Ishikawa (cell line): ENCODE measurements at regions not wholly inside any gene's neighbourhood (a gene's known extent, or its start where the extent isn't known, plus 50 kb on each side); places are given as distances from the start of the nearest gene placed in this dataset.
A peak's percentile ranks its signal among the peaks of the same experiment; 100 is the strongest.

Experiments
- CEBPB ChIP-seq: IDR thresholded peaks from 2 replicates; pipeline ENCODE4 v1.6.1; 2012
- CREB1 ChIP-seq: IDR thresholded peaks from 2 replicates; pipeline ENCODE4 v1.6.1; 2012; ENCODE audit warnings: low read depth
- EGR1 ChIP-seq: IDR thresholded peaks from 2 replicates; pipeline ENCODE4 v1.6.1; 2012
- EP300 ChIP-seq: IDR thresholded peaks from 2 replicates; pipeline ENCODE4 v1.6.1; 2012; ENCODE audit warnings: borderline replicate concordance
- FOXM1 ChIP-seq: IDR thresholded peaks from 2 replicates; pipeline ENCODE4 v1.6.1; 2012; ENCODE audit warnings: low read depth, borderline replicate concordance
- NFIC ChIP-seq: IDR thresholded peaks from 2 replicates; pipeline ENCODE4 v1.6.1; 2012
- RAD21 ChIP-seq: IDR thresholded peaks from 2 replicates; pipeline ENCODE4 v1.6.1; 2012; ENCODE audit warnings: low read depth
- TAF1 ChIP-seq: IDR thresholded peaks from 2 replicates; pipeline ENCODE4 v1.6.1; 2012; ENCODE audit warnings: low read depth, mild to moderate bottlenecking
- TCF12 ChIP-seq: IDR thresholded peaks from 2 replicates; pipeline ENCODE4 v1.6.1; 2012; ENCODE audit warnings: low read depth
- TEAD4 ChIP-seq: IDR thresholded peaks from 2 replicates; pipeline ENCODE4 v1.6.1; 2012
- YY1 ChIP-seq: IDR thresholded peaks from 2 replicates; pipeline ENCODE4 v1.6.1; 2012; ENCODE audit warnings: low read depth
- ZBTB7A ChIP-seq: IDR thresholded peaks from 2 replicates; pipeline ENCODE4 v1.6.1; 2012; ENCODE audit warnings: low read depth
- TF ChIP-seq, protein P1 (sequence below): IDR thresholded peaks from 2 replicates; pipeline ENCODE4 v1.6.1; 2012; ENCODE audit warnings: low read depth, mild to moderate bottlenecking
- TF ChIP-seq, protein P2 (sequence below): IDR thresholded peaks from 2 replicates; pipeline ENCODE4 v1.6.1; 2012
- TF ChIP-seq, protein P3 (sequence below): IDR thresholded peaks from 2 replicates; pipeline ENCODE4 v1.6.1; 2012

DNA sequence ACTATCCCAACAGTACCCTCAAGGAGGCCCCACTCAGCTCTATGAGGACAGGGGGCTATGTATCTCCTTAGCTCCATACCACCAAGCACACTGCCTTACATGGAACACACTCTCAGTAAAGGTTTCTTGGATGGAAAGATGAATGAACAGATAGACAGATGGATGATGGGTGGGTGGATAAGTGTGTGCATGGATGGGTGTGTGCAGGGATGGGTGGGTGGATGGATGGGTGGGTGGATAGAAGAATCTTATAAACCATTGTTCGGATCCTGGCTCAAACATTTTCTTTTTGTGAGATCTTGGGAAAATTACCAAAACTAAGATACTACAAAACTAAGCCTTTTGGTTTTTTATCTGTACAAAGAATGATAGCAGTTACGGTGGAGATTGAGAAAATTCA, 111.0 kb upstream of the NFIA start:
- TF ChIP-seq RAD21 (no peak), CEBPB (no peak), EP300 (no peak), TEAD4 (no peak), TCF12 (no peak), CREB1 (no peak), FOXM1 (no peak), EGR1 (no peak), TAF1 (no peak), ZBTB7A (no peak)
- TF ChIP-seq, protein P1, sequence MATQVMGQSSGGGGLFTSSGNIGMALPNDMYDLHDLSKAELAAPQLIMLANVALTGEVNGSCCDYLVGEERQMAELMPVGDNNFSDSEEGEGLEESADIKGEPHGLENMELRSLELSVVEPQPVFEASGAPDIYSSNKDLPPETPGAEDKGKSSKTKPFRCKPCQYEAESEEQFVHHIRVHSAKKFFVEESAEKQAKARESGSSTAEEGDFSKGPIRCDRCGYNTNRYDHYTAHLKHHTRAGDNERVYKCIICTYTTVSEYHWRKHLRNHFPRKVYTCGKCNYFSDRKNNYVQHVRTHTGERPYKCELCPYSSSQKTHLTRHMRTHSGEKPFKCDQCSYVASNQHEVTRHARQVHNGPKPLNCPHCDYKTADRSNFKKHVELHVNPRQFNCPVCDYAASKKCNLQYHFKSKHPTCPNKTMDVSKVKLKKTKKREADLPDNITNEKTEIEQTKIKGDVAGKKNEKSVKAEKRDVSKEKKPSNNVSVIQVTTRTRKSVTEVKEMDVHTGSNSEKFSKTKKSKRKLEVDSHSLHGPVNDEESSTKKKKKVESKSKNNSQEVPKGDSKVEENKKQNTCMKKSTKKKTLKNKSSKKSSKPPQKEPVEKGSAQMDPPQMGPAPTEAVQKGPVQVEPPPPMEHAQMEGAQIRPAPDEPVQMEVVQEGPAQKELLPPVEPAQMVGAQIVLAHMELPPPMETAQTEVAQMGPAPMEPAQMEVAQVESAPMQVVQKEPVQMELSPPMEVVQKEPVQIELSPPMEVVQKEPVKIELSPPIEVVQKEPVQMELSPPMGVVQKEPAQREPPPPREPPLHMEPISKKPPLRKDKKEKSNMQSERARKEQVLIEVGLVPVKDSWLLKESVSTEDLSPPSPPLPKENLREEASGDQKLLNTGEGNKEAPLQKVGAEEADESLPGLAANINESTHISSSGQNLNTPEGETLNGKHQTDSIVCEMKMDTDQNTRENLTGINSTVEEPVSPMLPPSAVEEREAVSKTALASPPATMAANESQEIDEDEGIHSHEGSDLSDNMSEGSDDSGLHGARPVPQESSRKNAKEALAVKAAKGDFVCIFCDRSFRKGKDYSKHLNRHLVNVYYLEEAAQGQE, result no peak
- TF ChIP-seq, protein P2, sequence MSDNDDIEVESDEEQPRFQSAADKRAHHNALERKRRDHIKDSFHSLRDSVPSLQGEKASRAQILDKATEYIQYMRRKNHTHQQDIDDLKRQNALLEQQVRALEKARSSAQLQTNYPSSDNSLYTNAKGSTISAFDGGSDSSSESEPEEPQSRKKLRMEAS, result no peak

DNA sequence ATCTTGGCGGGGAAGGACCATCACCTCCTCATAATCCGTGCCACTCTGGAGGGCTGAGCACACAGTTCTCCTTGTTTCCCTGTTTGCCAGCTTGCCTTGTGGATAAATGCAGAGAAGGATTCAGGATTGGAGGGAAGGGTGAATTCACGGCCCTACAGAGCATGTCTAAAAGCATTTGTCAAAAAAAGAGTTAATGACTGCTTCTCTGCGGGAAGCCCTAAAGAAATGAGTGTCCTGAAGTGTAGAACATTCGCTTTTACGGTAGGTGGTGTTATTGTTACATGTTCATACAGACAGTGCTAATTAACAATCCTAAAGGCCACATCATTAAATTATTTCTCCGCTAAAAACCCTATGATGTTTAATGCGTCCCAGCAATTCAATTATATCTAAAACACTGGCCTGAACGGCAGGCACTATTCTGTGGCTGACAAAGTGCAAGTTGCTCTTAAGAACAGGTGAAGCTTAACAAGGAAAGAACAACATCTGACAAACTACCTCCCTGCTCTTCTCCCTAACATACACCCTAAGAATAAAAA, 112.3 kb upstream of the NFIA start:
- TF ChIP-seq RAD21, result peak; percentile 78
- TF ChIP-seq TEAD4, result no peak

DNA sequence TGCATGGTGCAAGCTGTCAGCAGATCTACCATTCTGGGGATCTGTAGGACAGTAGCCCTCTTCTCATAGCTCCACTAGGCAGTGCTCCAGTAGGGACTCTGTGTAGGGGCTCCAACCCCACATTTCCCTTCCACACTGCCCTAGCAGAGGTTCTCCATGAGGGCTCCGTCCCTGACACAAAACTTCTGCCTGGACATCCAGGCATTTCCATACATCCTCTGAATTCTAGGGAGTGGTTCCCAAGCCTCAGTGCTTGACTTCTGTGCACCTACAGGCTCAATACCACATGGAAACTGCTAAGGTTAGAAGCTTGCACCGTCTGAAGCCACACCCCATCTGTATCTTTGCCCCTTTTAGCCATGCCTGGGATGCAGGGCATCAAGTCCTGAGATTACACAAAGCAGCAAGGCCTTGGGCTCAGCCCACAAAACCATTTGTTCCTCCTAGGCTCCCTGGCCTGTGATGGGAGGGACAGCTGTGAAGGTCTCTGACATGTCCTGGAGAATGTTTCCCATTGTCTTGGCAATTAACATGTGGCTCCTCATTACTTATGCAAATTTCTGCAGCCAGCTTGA, 117.0 kb upstream of the NFIA start:
- TF ChIP-seq NFIC (no peak), ZBTB7A (no peak), TAF1 (no peak), TEAD4 (no peak), EGR1 (no peak), CREB1 (no peak), RAD21 (no peak), FOXM1 (no peak), TCF12 (no peak), YY1 (no peak), CEBPB (no peak), EP300 (no peak)
- TF ChIP-seq, protein P1, result no peak
- TF ChIP-seq, protein P3, sequence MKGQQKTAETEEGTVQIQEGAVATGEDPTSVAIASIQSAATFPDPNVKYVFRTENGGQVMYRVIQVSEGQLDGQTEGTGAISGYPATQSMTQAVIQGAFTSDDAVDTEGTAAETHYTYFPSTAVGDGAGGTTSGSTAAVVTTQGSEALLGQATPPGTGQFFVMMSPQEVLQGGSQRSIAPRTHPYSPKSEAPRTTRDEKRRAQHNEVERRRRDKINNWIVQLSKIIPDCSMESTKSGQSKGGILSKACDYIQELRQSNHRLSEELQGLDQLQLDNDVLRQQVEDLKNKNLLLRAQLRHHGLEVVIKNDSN, result no peak
- TF ChIP-seq, protein P2, result no peak

DNA sequence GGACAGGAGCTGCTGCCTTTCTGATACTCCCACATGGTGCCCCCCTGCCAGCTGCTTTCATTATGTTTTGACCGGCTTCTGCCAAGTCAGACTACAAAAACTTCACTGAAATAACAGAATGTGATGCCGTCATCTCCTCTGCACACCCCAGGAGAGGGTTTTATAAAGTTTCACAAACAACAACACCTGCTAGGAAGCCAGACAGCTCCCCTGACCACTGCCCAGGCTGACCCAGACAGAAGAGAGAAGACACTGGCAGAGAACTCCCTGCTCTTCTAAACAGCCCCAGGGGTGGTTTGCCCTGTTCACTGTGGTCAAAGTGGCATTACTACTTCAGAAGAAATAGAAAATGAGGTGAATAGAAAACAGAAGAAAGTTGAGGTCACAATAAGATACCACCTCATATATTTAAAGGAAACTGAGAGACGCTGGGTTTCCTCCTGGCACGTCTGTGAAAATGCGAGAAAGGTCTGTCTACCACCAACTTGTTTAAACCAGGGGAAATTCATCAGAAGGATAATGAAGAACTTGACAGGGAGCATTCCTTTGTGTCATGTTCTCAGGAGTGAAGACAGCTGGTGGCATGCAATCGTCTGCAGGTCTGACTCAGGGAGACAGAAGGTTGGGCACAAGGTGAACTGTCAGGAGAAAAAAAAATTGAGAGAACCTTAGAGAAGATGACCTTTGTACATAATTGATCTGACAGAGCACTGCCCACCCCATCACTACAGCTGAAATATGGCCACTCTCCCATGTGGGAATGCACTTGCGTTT, 119.0 kb upstream of the NFIA start:
- no peak for TF ChIP-seq CREB1
- TF ChIP-seq, protein P3, result no peak
- TF ChIP-seq CEBPB, result no peak
- no peak for TF ChIP-seq EGR1
- no peak for TF ChIP-seq TCF12
- no peak for TF ChIP-seq TEAD4
- TF ChIP-seq FOXM1, result no peak
- TF ChIP-seq, protein P1, result no peak
- TF ChIP-seq EP300, result no peak
- no peak for TF ChIP-seq NFIC
- no peak for TF ChIP-seq RAD21
- no peak for TF ChIP-seq TAF1
- TF ChIP-seq, protein P2, result no peak
- TF ChIP-seq ZBTB7A, result no peak
- TF ChIP-seq YY1, result no peak
